Panc1 (cell line): ENCODE measurements at regions not wholly inside any gene's neighbourhood (a gene's known extent, or its start where the extent isn't known, plus 50 kb on each side); places are given as distances from the start of the nearest gene placed in this dataset.

Experiments used
- ATAC-seq: fragments of 200-7000 bp; cut with Tn5 transposase; 2 replicates; pipeline ENCODE4 v1.9.1; 2020; ENCODE audit warnings: mild to moderate bottlenecking, moderate library complexity
- BruUV-seq: library from RNA; stranded (reverse); fragments of 400-500 nt; replicated peaks from 2 replicates; lab custom pipeline; 2021; lab: Mats Ljungman, UMichigan
- CTCF ChIA-PET: fragments of 300-600 bp; sonication (Branson Sonifier 250); formaldehyde crosslinking; loops from one replicate; lab custom pipeline; 2022; ENCODE audit warnings: antibody characterized with exemption; lab: Charles Lee
- POLR2A ChIA-PET: fragments of 300-600 bp; sonication (Branson Sonifier 250); formaldehyde crosslinking; loops from one replicate; lab custom pipeline; 2022; ENCODE audit warnings: antibody characterized with exemption; lab: Charles Lee
- DNase-seq: peaks from one replicate; pipeline ENCODE4 v3.0.0-alpha.2; 2010; ENCODE audit warnings: low read depth, low spot score
- H3K27ac ChIP-seq: 2 replicates; pipeline ENCODE4 v1.5.1; 2011; ENCODE audit warnings: mild to moderate bottlenecking, low read length, inconsistent platforms
- H3K27me3 ChIP-seq: fragments of 200-500 bp; sonication (Bioruptor generic); 2 replicates; pipeline ENCODE4 v1.6.0; 2014; ENCODE audit warnings: low read length, inconsistent platforms; ENCODE audit not compliant: control insufficient read depth, insufficient read depth
- H3K36me3 ChIP-seq: fragments of 200-500 bp; sonication (Bioruptor generic); 2 replicates; pipeline ENCODE4 v1.5.1; 2014; ENCODE audit warnings: inconsistent platforms, mild to moderate bottlenecking, low read length, moderate library complexity; ENCODE audit not compliant: control insufficient read depth, insufficient read depth
- H3K4me1 ChIP-seq: 2 replicates; pipeline ENCODE4 v1.5.1; 2011; ENCODE audit warnings: inconsistent platforms, mild to moderate bottlenecking, low read length, moderate library complexity; ENCODE audit not compliant: control insufficient read depth, insufficient read depth
- H3K4me3 ChIP-seq, 2 experiments: 2 replicates each; pipeline ENCODE4 v1.5.1; 2011 to 2012; ENCODE audit warnings: low read depth in 2 of 2, low read length in 2 of 2, mild to moderate bottlenecking in 2 of 2, inconsistent platforms in 1 of 2, moderate library complexity in 1 of 2
- H3K9me3 ChIP-seq: fragments of 200-500 bp; sonication (Bioruptor generic); 2 replicates; pipeline ENCODE4 v1.5.1; 2014; ENCODE audit warnings: low read depth, mild to moderate bottlenecking, inconsistent platforms, low read length, moderate library complexity; ENCODE audit not compliant: control insufficient read depth, insufficient read depth
- POLR2AphosphoS5 ChIP-seq: IDR thresholded peaks from 2 replicates; pipeline ENCODE4 v1.6.1; 2012; ENCODE audit warnings: mild to moderate bottlenecking, low read depth, low read length, moderate library complexity
- SIN3A ChIP-seq: IDR thresholded peaks from 2 replicates; pipeline ENCODE4 v1.6.1; 2012; ENCODE audit warnings: low read depth, mild to moderate bottlenecking, low read length, moderate library complexity, borderline replicate concordance; ENCODE audit not compliant: insufficient read depth
- TCF7L2 ChIP-seq: IDR thresholded peaks from 2 replicates; pipeline ENCODE4 v1.6.1; 2011; ENCODE audit warnings: mild to moderate bottlenecking, low read depth, low read length, inconsistent platforms
- in situ Hi-C: cut with HindIII; loops from 2 replicates; pipeline ENCODE4 v1.10.0; 2016; ENCODE audit warnings: low sequenced_read_pairs, low pct_unique_long_range_greater_than_20kb
- intact Hi-C: fragments of 100-400 bp; cut with micrococcal nuclease; formaldehyde crosslinking; loops from one replicate; pipeline ENCODE4 v1.10.0; 2022; ENCODE audit not compliant: unreplicated experiment
- TF ChIP-seq, protein P1 (sequence below): fragments of 450-650 bp; IDR thresholded peaks from 2 replicates; pipeline ENCODE4 v1.5.1; 2017; ENCODE audit warnings: mild to moderate bottlenecking
- TF ChIP-seq, protein P2 (sequence below), 2 experiments: IDR thresholded peaks; 2 replicates each; pipeline ENCODE4 v1.6.1; 2011 to 2012; ENCODE audit warnings: low read depth in 2 of 2, control low read depth in 1 of 2, low read length in 1 of 2, mild to moderate bottlenecking in 1 of 2, moderate library complexity in 1 of 2; ENCODE audit not compliant: insufficient read depth in 1 of 2

DNA sequence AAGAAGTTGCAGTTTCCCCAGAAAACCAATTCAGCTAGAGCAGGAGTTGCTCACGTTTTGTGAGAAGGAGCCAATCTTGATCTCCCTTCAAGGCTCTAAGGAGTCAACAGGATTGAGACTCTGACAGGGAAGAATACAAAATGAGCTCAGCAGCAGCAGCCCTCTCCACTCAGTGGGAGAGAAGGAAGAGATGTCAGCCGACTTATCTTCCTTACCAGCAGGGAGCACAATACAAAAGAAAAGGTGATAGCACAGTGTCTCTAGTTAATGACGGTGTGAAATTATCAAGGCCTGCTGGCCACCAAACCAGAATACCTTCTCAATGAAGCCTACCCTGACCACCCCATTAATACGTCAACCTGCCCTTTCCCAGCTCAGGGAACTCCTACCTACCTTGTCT is 223.6 kb upstream of the TMPO start:
- POLR2A ChIA-PET, result no interaction called here
- Histone ChIP-seq H3K27me3 (no peaks in the 10 kb centered on the region), H3K9me3 (no peaks in the 10 kb centered on the region), H3K4me1 (no peaks in the 10 kb centered on the region), H3K36me3 (no peaks in the 10 kb centered on the region), H3K27ac (no peak overlapping the region), H3K4me3 (no peak overlapping the region)
- intact Hi-C loops, result no loop called here
- no TSS peak for BruUV-seq
- in situ Hi-C loops, result no loop called here
- ATAC-seq (no peak), DNase-seq (no peak)
- no peak for TF ChIP-seq POLR2AphosphoS5
- no peak for TF ChIP-seq TCF7L2
- TF ChIP-seq, protein P1, sequence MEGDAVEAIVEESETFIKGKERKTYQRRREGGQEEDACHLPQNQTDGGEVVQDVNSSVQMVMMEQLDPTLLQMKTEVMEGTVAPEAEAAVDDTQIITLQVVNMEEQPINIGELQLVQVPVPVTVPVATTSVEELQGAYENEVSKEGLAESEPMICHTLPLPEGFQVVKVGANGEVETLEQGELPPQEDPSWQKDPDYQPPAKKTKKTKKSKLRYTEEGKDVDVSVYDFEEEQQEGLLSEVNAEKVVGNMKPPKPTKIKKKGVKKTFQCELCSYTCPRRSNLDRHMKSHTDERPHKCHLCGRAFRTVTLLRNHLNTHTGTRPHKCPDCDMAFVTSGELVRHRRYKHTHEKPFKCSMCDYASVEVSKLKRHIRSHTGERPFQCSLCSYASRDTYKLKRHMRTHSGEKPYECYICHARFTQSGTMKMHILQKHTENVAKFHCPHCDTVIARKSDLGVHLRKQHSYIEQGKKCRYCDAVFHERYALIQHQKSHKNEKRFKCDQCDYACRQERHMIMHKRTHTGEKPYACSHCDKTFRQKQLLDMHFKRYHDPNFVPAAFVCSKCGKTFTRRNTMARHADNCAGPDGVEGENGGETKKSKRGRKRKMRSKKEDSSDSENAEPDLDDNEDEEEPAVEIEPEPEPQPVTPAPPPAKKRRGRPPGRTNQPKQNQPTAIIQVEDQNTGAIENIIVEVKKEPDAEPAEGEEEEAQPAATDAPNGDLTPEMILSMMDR, result no peak
- no peak for TF ChIP-seq SIN3A
- TF ChIP-seq, protein P2, sequence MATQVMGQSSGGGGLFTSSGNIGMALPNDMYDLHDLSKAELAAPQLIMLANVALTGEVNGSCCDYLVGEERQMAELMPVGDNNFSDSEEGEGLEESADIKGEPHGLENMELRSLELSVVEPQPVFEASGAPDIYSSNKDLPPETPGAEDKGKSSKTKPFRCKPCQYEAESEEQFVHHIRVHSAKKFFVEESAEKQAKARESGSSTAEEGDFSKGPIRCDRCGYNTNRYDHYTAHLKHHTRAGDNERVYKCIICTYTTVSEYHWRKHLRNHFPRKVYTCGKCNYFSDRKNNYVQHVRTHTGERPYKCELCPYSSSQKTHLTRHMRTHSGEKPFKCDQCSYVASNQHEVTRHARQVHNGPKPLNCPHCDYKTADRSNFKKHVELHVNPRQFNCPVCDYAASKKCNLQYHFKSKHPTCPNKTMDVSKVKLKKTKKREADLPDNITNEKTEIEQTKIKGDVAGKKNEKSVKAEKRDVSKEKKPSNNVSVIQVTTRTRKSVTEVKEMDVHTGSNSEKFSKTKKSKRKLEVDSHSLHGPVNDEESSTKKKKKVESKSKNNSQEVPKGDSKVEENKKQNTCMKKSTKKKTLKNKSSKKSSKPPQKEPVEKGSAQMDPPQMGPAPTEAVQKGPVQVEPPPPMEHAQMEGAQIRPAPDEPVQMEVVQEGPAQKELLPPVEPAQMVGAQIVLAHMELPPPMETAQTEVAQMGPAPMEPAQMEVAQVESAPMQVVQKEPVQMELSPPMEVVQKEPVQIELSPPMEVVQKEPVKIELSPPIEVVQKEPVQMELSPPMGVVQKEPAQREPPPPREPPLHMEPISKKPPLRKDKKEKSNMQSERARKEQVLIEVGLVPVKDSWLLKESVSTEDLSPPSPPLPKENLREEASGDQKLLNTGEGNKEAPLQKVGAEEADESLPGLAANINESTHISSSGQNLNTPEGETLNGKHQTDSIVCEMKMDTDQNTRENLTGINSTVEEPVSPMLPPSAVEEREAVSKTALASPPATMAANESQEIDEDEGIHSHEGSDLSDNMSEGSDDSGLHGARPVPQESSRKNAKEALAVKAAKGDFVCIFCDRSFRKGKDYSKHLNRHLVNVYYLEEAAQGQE (IDR thresholded peaks at IDR 0.05; ENCODE audit: insufficient read depth in 1 of 2, low read depth in 2 of 2, low read length in 1 of 2), result no peak
- CTCF ChIA-PET, result no interaction called here

DNA sequence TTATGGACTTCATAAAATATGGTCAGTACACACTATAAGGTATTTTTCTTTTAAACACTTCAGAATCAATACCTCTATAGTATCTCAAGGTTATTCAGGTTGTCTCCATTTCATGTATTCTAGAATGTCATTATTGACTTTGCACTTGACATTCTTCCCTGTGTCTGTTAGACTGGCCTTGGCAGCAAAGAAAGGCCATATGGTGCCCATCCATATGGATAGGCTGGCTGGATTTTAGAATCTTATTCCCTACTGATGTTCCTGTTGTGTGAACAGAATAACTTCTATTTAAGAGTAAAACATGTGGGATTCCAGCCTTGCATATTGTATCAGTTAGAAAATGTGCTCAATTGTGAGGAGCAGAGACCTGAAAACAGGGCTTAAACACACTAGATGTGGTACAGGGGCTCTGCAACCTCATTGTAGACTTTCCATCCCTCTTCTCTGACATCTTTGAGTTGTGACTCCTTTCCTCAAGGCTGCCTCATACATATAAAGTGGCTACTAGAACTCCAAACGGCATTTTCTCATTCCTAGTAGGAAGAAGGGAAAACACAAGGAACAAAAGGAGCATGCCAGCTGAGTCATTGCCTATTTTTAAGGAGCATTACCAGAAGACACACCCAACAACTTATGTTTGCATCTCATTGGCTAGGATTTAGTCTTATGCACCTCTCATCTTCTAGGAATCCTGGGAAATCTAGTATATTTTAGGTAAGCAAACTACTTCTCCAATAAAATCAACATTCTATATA is 221.2 kb upstream of the TMPO start:
- Histone ChIP-seq H3K27ac (no peak overlapping the region), H3K4me1 (no peaks in the 10 kb centered on the region), H3K9me3 (no peaks in the 10 kb centered on the region), H3K36me3 (no peaks in the 10 kb centered on the region), H3K4me3 (no peak overlapping the region), H3K27me3 (no peaks in the 10 kb centered on the region)
- CTCF ChIA-PET, result no interaction called here
- DNase-seq, result no peak
- ATAC-seq, result no peak
- in situ Hi-C loops, result no loop called here
- POLR2A ChIA-PET, result no interaction called here
- TF ChIP-seq POLR2AphosphoS5 (no peak), SIN3A (no peak), TCF7L2 (no peak)
- TF ChIP-seq, protein P1, result no peak
- TF ChIP-seq, protein P2 (IDR thresholded peaks at IDR 0.05; ENCODE audit: insufficient read depth in 1 of 2, low read depth in 2 of 2, low read length in 1 of 2), result no peak
- intact Hi-C loops, result no loop called here
- no TSS peak for BruUV-seq
